WTC11 (cell line): ENCODE measurements at regions not wholly inside any gene's neighbourhood (a gene's known extent, or its start where the extent isn't known, plus 50 kb on each side); places are given as distances from the start of the nearest gene placed in this dataset.

Source experiments
- ELF4 ChIP-seq: sonication (generic); formaldehyde crosslinking; IDR thresholded peaks from 2 replicates; pipeline ENCODE4 v1.8.1; 2022; ENCODE audit warnings: low read depth, mild to moderate bottlenecking, moderate library complexity, missing genetic modification reagents
- NR2C2 ChIP-seq: sonication (generic); formaldehyde crosslinking; IDR thresholded peaks from 2 replicates; pipeline ENCODE4 v1.8.0; 2022; ENCODE audit warnings: mild to moderate bottlenecking, missing genetic modification reagents
- SMAD3 ChIP-seq: sonication (generic); formaldehyde crosslinking; IDR thresholded peaks from 2 replicates; pipeline ENCODE4 v1.8.0; 2022; ENCODE audit warnings: missing genetic modification reagents, mild to moderate bottlenecking, borderline replicate concordance
- TP53 ChIP-seq: sonication (generic); formaldehyde crosslinking; IDR thresholded peaks from 2 replicates; pipeline ENCODE4 v1.8.1; 2023; ENCODE audit warnings: mild to moderate bottlenecking, missing genetic modification reagents
- ZNF671 ChIP-seq: fragments of 250-450 bp; sonication (Bioruptor Pico); IDR thresholded peaks from 2 replicates; pipeline ENCODE4 v1.8.0; 2021; ENCODE audit warnings: mild to moderate bottlenecking
- TF ChIP-seq, protein P1 (sequence below): fragments of 250-450 bp; sonication (Bioruptor Pico); conservative IDR thresholded peaks from 2 replicates; pipeline ENCODE4 v1.9.0; 2021; ENCODE audit warnings: mild to moderate bottlenecking
- TF ChIP-seq, protein P2 (sequence below): sonication (generic); formaldehyde crosslinking; IDR thresholded peaks from 2 replicates; pipeline ENCODE4 v1.8.0; 2022; ENCODE audit warnings: mild to moderate bottlenecking, missing genetic modification reagents
- TF ChIP-seq, protein P3 (sequence below): sonication (generic); formaldehyde crosslinking; IDR thresholded peaks from 2 replicates; pipeline ENCODE4 v1.8.0; 2022; ENCODE audit warnings: mild to moderate bottlenecking, missing genetic modification reagents
- TF ChIP-seq, protein P4 (sequence below): sonication (generic); formaldehyde crosslinking; IDR thresholded peaks from 2 replicates; pipeline ENCODE4 v1.8.1; 2023; ENCODE audit warnings: mild to moderate bottlenecking, missing genetic modification reagents, moderate library complexity
- TF ChIP-seq, protein P5 (sequence below): fragments of 200-600 bp; IDR thresholded peaks from 2 replicates; pipeline ENCODE4 v1.8.0; 2022; ENCODE audit warnings: antibody characterized with exemption
- TF ChIP-seq, protein P6 (sequence below): sonication (generic); formaldehyde crosslinking; IDR thresholded peaks from 2 replicates; pipeline ENCODE4 v1.8.1; 2022; ENCODE audit warnings: low read depth, missing genetic modification reagents, borderline replicate concordance

DNA sequence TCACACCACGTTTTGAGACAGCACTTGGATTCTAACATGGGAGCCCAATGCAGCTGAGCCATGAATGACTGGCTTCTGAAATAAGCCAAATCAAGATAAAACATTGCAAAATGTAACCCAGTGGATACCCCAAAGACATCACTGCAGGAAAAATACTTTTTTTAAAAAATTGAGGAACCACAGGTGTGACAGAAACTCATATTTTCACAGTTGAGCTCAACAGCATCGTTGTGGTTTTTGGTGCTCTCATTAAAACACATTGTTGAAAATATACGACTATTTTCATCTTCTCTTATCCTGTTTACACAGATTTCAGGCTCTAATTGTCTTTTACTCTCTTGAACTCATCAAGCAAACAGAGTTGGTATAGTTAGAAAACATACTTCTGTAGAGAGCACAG lies 429.3 kb upstream of the VRK2 start:
- TF ChIP-seq ELF4 (CRISPR knock-in tag) (no peak), SMAD3 (CRISPR knock-in tag) (no peak), ZNF671 (CRISPR knock-in tag) (no peak), TP53 (CRISPR knock-in tag) (no peak), NR2C2 (no peak)
- TF ChIP-seq, protein P1, sequence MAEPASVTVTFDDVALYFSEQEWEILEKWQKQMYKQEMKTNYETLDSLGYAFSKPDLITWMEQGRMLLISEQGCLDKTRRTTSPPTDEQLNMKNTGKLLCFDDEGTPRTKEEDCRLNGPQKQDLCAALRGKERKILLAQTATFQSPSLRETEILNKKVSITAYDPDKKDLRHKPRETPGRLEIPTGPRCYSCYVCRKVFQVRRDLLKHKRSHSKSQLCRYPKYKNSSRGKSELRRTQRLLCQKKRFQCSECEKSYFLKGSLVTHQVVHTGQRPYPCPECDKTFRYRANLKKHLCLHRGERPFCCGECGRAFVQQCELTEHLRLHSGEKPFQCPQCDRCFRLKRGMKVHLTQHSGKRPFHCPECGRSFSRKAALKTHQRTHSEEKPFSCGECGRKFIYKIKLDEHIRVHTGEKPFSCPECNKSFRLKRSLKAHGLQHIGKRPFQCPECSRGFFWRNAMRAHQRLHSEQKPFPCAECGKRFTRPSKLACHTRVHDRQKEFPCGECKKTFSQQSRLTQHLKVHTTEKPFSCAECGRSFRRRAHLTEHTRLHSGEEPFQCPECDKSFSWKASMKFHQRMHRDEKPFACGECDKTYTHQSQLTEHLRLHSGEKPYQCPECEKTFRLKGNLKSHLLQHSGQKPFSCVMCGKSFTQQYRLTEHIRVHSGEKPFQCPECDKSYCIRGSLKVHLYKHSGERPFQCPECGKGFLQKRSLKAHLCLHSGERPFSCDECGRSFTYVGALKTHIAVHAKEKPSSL = no peak
- TF ChIP-seq, protein P2, sequence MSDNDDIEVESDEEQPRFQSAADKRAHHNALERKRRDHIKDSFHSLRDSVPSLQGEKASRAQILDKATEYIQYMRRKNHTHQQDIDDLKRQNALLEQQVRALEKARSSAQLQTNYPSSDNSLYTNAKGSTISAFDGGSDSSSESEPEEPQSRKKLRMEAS (CRISPR knock-in tag) = no peak
- TF ChIP-seq, protein P3, sequence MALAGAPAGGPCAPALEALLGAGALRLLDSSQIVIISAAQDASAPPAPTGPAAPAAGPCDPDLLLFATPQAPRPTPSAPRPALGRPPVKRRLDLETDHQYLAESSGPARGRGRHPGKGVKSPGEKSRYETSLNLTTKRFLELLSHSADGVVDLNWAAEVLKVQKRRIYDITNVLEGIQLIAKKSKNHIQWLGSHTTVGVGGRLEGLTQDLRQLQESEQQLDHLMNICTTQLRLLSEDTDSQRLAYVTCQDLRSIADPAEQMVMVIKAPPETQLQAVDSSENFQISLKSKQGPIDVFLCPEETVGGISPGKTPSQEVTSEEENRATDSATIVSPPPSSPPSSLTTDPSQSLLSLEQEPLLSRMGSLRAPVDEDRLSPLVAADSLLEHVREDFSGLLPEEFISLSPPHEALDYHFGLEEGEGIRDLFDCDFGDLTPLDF (CRISPR knock-in tag) = no peak
- TF ChIP-seq, protein P4, sequence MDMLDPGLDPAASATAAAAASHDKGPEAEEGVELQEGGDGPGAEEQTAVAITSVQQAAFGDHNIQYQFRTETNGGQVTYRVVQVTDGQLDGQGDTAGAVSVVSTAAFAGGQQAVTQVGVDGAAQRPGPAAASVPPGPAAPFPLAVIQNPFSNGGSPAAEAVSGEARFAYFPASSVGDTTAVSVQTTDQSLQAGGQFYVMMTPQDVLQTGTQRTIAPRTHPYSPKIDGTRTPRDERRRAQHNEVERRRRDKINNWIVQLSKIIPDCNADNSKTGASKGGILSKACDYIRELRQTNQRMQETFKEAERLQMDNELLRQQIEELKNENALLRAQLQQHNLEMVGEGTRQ (CRISPR knock-in tag) = no peak
- TF ChIP-seq, protein P5, sequence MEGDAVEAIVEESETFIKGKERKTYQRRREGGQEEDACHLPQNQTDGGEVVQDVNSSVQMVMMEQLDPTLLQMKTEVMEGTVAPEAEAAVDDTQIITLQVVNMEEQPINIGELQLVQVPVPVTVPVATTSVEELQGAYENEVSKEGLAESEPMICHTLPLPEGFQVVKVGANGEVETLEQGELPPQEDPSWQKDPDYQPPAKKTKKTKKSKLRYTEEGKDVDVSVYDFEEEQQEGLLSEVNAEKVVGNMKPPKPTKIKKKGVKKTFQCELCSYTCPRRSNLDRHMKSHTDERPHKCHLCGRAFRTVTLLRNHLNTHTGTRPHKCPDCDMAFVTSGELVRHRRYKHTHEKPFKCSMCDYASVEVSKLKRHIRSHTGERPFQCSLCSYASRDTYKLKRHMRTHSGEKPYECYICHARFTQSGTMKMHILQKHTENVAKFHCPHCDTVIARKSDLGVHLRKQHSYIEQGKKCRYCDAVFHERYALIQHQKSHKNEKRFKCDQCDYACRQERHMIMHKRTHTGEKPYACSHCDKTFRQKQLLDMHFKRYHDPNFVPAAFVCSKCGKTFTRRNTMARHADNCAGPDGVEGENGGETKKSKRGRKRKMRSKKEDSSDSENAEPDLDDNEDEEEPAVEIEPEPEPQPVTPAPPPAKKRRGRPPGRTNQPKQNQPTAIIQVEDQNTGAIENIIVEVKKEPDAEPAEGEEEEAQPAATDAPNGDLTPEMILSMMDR = no peak
- TF ChIP-seq, protein P6, sequence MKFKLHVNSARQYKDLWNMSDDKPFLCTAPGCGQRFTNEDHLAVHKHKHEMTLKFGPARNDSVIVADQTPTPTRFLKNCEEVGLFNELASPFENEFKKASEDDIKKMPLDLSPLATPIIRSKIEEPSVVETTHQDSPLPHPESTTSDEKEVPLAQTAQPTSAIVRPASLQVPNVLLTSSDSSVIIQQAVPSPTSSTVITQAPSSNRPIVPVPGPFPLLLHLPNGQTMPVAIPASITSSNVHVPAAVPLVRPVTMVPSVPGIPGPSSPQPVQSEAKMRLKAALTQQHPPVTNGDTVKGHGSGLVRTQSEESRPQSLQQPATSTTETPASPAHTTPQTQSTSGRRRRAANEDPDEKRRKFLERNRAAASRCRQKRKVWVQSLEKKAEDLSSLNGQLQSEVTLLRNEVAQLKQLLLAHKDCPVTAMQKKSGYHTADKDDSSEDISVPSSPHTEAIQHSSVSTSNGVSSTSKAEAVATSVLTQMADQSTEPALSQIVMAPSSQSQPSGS = no peak
